HEK293T (cell line): ENCODE measurements at regions not wholly inside any gene's neighbourhood (a gene's known extent, or its start where the extent isn't known, plus 50 kb on each side); places are given as distances from the start of the nearest gene placed in this dataset.

Experiments
- CTBP1 ChIP-seq: fragments of 450-650 bp; IDR thresholded peaks from 2 replicates; pipeline ENCODE4 v1.6.1; 2016; ENCODE audit warnings: borderline replicate concordance
- FOXA1 ChIP-seq: fragments of 450-650 bp; IDR thresholded peaks from 2 replicates; pipeline ENCODE4 v1.6.1; 2016; ENCODE audit warnings: mild to moderate bottlenecking
- FOXK2 ChIP-seq: fragments of 450-650 bp; IDR thresholded peaks from 2 replicates; pipeline ENCODE4 v1.6.1; 2016; ENCODE audit warnings: mild to moderate bottlenecking
- NFRKB ChIP-seq: fragments of 450-650 bp; IDR thresholded peaks from 2 replicates; pipeline ENCODE4 v1.6.1; 2016; ENCODE audit warnings: mild to moderate bottlenecking, moderate library complexity
- SP1 ChIP-seq: fragments of 450-650 bp; IDR thresholded peaks from 2 replicates; pipeline ENCODE4 v1.6.1; 2017

DNA sequence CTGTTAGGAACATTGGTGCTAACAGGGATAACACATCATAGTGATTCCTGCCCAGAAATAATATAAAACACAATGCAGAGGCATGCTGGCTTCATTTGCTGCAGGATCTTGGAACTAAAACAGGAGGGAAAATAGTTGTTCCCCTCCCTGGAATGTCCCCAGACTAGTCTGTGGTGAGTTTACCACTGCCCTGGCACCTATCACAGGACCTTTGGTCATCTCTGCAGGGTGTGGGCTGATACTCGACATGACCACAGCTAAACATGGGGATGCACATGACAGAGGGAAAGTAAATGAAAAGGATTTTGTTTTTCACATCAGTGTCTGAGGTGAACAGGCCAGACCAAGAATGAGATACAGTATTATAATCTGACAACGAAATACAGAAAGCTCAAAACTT is 160.2 kb upstream of the DKK2 start:
- TF ChIP-seq NFRKB: no peak
- no peak for TF ChIP-seq CTBP1
- no peak for TF ChIP-seq SP1
- no peak for TF ChIP-seq FOXA1
- no peak for TF ChIP-seq FOXK2
